WTC11 (cell line): ENCODE measurements at regions not wholly inside any gene's neighbourhood (a gene's known extent, or its start where the extent isn't known, plus 50 kb on each side); places are given as distances from the start of the nearest gene placed in this dataset.

ENCODE experiments used
- CBFB ChIP-seq: sonication (generic); formaldehyde crosslinking; IDR thresholded peaks from 2 replicates; pipeline ENCODE4 v1.8.1; 2022; ENCODE audit warnings: mild to moderate bottlenecking, low read depth, missing genetic modification reagents
- CREB1 ChIP-seq: sonication (generic); formaldehyde crosslinking; IDR thresholded peaks from 2 replicates; pipeline ENCODE4 v1.8.0; 2023; ENCODE audit warnings: mild to moderate bottlenecking, missing genetic modification reagents
- ELF4 ChIP-seq: sonication (generic); formaldehyde crosslinking; IDR thresholded peaks from 2 replicates; pipeline ENCODE4 v1.8.1; 2022; ENCODE audit warnings: low read depth, mild to moderate bottlenecking, moderate library complexity, missing genetic modification reagents
- FOXJ3 ChIP-seq: sonication (generic); formaldehyde crosslinking; IDR thresholded peaks from 2 replicates; pipeline ENCODE4 v1.9.0; 2021; ENCODE audit warnings: missing genetic modification reagents, mild to moderate bottlenecking, borderline replicate concordance
- TEAD1 ChIP-seq: sonication (generic); formaldehyde crosslinking; IDR thresholded peaks from 2 replicates; pipeline ENCODE4 v1.8.0; 2022; ENCODE audit warnings: mild to moderate bottlenecking, missing genetic modification reagents
- TEAD4 ChIP-seq: sonication (generic); formaldehyde crosslinking; IDR thresholded peaks from 2 replicates; pipeline ENCODE4 v1.8.0; 2022; ENCODE audit warnings: mild to moderate bottlenecking, missing genetic modification reagents
- ZNF121 ChIP-seq: sonication (generic); formaldehyde crosslinking; IDR thresholded peaks from 2 replicates; pipeline ENCODE4 v1.8.0; 2023; ENCODE audit warnings: missing genetic modification reagents
- ZNF532 ChIP-seq: fragments of 250-450 bp; sonication (Bioruptor Pico); IDR thresholded peaks from 2 replicates; pipeline ENCODE4 v1.9.0; 2021; ENCODE audit warnings: mild to moderate bottlenecking, borderline replicate concordance
- TF ChIP-seq, protein P1 (sequence below): fragments of 200-600 bp; IDR thresholded peaks from 2 replicates; pipeline ENCODE4 v1.8.0; 2022; ENCODE audit warnings: antibody characterized with exemption
- TF ChIP-seq, protein P2 (sequence below): sonication (generic); formaldehyde crosslinking; IDR thresholded peaks from 2 replicates; pipeline ENCODE4 v1.8.1; 2023; ENCODE audit warnings: mild to moderate bottlenecking, missing genetic modification reagents, moderate library complexity
- TF ChIP-seq, protein P3 (sequence below): sonication (generic); formaldehyde crosslinking; IDR thresholded peaks from 2 replicates; pipeline ENCODE4 v1.8.0; 2022; ENCODE audit warnings: mild to moderate bottlenecking, missing genetic modification reagents

DNA sequence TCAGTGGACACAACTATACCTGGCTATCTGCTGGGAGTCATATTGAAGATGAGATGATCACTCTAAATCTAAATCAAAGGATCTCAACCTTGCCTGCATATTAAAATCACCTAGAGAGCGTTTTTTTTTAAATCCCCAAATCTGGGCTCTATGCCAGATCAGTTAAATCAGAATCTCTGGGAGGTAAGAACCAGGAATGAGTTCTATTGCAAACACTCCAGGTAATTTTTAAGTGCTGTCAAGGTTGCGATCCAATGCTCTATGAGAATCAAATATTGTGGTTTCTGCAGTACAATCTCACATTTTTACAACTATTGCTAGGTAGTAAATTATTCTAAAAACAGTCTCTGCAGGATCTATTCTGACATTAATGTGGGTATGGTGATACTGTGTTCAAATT is 202.3 kb upstream of the OR13F1 start:
- TF ChIP-seq FOXJ3 (CRISPR knock-in tag) (no peak), ELF4 (CRISPR knock-in tag) (no peak), ZNF121 (CRISPR knock-in tag) (no peak), CBFB (CRISPR knock-in tag) (no peak), TEAD1 (CRISPR knock-in tag) (no peak), TEAD4 (CRISPR knock-in tag) (no peak), ZNF532 (CRISPR knock-in tag) (no peak), CREB1 (CRISPR knock-in tag) (no peak)
- TF ChIP-seq, protein P1, sequence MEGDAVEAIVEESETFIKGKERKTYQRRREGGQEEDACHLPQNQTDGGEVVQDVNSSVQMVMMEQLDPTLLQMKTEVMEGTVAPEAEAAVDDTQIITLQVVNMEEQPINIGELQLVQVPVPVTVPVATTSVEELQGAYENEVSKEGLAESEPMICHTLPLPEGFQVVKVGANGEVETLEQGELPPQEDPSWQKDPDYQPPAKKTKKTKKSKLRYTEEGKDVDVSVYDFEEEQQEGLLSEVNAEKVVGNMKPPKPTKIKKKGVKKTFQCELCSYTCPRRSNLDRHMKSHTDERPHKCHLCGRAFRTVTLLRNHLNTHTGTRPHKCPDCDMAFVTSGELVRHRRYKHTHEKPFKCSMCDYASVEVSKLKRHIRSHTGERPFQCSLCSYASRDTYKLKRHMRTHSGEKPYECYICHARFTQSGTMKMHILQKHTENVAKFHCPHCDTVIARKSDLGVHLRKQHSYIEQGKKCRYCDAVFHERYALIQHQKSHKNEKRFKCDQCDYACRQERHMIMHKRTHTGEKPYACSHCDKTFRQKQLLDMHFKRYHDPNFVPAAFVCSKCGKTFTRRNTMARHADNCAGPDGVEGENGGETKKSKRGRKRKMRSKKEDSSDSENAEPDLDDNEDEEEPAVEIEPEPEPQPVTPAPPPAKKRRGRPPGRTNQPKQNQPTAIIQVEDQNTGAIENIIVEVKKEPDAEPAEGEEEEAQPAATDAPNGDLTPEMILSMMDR = no peak
- TF ChIP-seq, protein P2, sequence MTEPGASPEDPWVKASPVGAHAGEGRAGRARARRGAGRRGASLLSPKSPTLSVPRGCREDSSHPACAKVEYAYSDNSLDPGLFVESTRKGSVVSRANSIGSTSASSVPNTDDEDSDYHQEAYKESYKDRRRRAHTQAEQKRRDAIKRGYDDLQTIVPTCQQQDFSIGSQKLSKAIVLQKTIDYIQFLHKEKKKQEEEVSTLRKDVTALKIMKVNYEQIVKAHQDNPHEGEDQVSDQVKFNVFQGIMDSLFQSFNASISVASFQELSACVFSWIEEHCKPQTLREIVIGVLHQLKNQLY = no peak
- TF ChIP-seq, protein P3, sequence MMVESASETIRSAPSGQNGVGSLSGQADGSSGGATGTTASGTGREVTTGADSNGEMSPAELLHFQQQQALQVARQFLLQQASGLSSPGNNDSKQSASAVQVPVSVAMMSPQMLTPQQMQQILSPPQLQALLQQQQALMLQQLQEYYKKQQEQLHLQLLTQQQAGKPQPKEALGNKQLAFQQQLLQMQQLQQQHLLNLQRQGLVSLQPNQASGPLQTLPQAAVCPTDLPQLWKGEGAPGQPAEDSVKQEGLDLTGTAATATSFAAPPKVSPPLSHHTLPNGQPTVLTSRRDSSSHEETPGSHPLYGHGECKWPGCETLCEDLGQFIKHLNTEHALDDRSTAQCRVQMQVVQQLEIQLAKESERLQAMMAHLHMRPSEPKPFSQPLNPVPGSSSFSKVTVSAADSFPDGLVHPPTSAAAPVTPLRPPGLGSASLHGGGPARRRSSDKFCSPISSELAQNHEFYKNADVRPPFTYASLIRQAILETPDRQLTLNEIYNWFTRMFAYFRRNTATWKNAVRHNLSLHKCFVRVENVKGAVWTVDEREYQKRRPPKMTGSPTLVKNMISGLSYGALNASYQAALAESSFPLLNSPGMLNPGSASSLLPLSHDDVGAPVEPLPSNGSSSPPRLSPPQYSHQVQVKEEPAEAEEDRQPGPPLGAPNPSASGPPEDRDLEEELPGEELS (CRISPR knock-in tag) = no peak
